ENCODE measurements at regions not wholly inside any gene's neighbourhood (a gene's known extent, or its start where the extent isn't known, plus 50 kb on each side); places are given as distances from the start of the nearest gene placed in this dataset.
"Not testable (repeated sequence)": the region's sequence is repeated elsewhere in the genome, so short reads cannot be mapped to it uniquely, and the experiment has no call there.

GRCh38 chr15:78708713-78709260 is 67.8 kb upstream of the CHRNB4 start:
- no peak for DNase-seq

GRCh38 chr15:78706481-78707235 is 65.6 kb upstream of the CHRNB4 start:
- not testable (repeated sequence) for DNase-seq

DNA sequence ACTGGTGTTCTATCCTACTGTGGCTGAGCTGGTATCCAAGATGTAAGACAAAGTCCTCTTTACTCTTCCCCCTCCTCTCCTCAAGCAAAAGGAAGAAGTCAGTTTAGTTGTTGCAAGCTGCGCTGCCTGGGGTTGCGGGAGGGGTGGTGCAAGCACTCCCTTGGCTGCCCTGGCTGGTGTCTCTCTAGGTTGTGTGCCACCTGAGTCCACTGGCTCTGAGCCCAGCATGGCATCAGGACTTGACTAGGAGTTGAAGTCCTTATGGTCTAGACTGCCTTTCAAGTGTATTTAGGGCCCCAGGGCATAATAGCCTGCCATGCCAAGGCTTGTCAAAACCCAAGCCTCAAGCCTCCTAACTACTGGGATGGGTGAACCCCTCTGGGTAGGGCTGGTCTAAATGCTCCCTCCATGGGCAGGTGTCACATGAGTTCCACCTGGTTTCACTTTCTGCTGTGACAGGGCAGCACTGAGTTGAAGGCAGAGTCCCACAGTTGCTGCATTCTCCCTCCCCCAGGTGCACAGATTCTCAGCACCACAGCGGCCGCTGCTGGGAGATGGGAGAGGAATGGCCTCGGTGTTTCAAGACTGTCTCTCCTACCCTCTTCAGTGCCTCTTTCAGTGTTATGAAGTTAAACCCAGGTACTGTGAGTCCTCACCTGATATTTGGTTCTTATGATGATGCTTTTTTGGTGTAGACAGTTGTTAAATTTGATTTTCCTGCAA is 62.5 kb upstream of the CHRNB4 start:
- DNase-seq, result not testable (repeated sequence)

DNA sequence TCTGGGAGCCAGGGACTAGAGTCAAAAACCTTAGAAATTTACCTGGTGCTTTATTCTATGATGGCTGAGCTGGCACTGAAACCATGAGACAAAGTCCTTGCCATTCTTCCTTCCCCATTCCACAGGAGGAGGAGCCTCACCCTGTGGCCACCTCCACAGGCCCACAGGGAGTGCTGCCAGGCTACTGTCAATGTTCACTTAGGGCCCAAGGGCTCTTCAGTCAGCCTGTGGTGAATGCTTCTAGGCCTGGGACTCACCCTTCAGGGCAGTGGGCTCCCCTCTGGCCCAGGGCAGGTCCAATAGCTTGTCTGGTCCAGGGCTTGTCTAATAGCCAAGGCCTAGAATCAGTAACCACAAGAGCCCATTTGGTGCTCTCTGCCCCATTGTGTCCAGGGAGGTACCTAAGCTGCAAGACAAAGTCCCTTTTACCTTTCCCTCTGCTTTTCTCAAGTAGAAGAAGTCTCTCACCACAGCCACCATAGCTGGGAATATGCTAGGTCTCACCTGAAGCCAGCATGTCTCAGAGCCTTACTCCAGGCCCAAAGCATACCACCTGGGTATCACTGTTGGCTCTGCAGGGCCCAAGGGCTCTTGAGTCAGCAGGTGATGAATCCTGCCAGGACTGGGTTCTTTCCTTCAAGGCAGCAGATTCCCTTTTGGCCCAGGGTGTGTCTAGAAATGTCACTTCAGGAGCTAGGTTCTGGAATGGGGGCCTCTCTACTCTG is 61.8 kb upstream of the CHRNB4 start:
- no peak for DNase-seq

DNA sequence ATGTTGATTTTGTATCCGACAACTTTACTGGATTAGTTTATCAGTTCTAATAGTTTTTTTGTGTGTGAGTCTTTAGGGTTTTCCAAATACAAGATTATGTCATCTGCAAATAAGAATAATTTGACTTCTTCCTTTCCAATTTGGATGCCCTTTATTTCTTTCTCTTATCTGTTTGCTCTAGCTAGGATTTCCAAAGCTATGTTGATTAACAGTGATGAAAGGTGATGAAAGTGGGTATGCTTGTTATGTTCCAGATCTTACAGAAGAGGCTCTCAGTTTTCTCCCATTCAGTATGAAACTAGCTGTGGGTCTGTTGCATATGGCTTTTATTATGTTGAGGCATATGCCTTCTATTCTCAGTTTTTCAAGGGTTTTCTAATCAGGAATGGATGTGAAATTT is 56.4 kb upstream of the CHRNB4 start:
- DNase-seq, result no peak

GRCh38 chr15:78696436-78696835 is 55.4 kb upstream of the CHRNB4 start:
- DNase-seq, result no peak

GRCh38 chr15:78695854-78696253 is 54.8 kb upstream of the CHRNB4 start:
- peak; percentile 52 for DNase-seq

- no peak for DNase-seq
Measured at GRCh38 chr15:78695046-78695671, 54.1 kb upstream of the CHRNB4 start.

GRCh38 chr15:78691851-78692421 is 50.9 kb upstream of the CHRNB4 start:
- no peak for DNase-seq

DNA sequence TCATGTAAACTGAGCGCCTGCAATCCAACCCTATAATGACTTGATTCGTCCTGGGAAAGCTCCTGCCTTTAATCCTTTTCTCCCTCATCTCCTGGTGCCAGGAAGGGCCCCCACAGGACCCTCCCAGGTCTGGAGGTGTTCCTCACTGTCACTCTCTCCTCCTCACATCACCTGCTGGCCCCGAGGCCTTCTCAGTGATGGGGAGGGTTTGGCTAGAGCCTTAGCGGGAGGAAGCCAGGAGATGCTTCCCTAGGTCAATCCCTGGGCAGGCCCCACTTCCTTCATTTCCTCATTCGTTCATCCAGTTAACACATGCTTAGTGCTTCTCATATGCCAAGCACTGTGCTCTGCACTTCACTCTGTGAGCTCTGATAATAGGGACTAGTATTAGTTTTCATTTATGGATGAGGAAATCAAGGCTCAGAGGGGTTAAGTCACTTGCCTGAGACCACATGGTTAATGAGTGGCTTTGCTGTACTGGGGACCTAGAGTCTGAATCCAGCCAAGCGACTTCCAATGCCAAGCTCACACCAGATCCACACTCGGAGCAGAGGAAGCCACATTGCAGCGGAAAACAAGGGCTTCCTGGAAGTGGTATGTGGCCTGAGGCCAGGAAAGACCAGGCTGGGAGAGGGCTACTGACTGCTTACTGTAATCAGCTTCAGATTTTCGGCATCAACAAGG is 50.3 kb upstream of the CHRNB4 start:
- DNase-seq, result no peak

Data from islet precursor cell (in vitro differentiated cells).